MM.1S (cell line): ENCODE measurements at regions not wholly inside any gene's neighbourhood (a gene's known extent, or its start where the extent isn't known, plus 50 kb on each side); places are given as distances from the start of the nearest gene placed in this dataset.

Experiments used
- CTCF ChIP-seq: fragments of 300-600 bp; sonication (generic); IDR thresholded peaks from 2 replicates; pipeline ENCODE4 v1.5.1; 2016; ENCODE audit warnings: antibody characterized with exemption, low read length, mixed read lengths
- EZH2 ChIP-seq: fragments of 300-600 bp; sonication (generic); optimal IDR thresholded peaks from 2 replicates; pipeline ENCODE3; 2017; ENCODE audit warnings: low read depth, mild to moderate bottlenecking, antibody characterized with exemption, low read length, mixed read lengths
- EZH2phosphoT487 ChIP-seq: fragments of 300-600 bp; sonication (generic); IDR thresholded peaks from 2 replicates; pipeline ENCODE4 v1.6.1; 2018; ENCODE audit warnings: antibody characterized with exemption, low read length

GRCh38 chr10:33109384-33109783 is 151.4 kb upstream of the ITGB1 start:
- no peak for TF ChIP-seq CTCF
- no peak for TF ChIP-seq EZH2
- TF ChIP-seq EZH2phosphoT487: no peak
